Transverse colon (tissue), 4 donors: ENCODE measurements at regions not wholly inside any gene's neighbourhood (a gene's known extent, or its start where the extent isn't known, plus 50 kb on each side); places are given as distances from the start of the nearest gene placed in this dataset.

ENCODE experiments used
- DNase-seq: peaks from one replicate; pipeline ENCODE4 v3.0.0-alpha.2; 2019
- H3K27ac ChIP-seq, 4 donors: fragments of 200-600 bp; sonication (generic); 2 replicates each; pipeline ENCODE4 v1.5.1; 2016 to 2018; ENCODE audit warnings: inconsistent platforms in 4 of 4
- H3K27me3 ChIP-seq: fragments of 200-600 bp; sonication (generic); 2 replicates; pipeline ENCODE4 v1.5.1; 2017; ENCODE audit warnings: inconsistent platforms
- H3K36me3 ChIP-seq, 4 donors: fragments of 200-600 bp; sonication (generic); 2 replicates each; pipeline ENCODE4 v1.5.1; 2017 to 2019; ENCODE audit warnings: inconsistent platforms in 4 of 4
- H3K4me1 ChIP-seq, 4 donors: fragments of 200-600 bp; sonication (generic); 2 replicates each; pipeline ENCODE4 v1.5.1; 2017 to 2020; ENCODE audit warnings: inconsistent platforms in 4 of 4
- H3K4me3 ChIP-seq, 4 donors: fragments of 200-600 bp; sonication (generic); 1 replicate in 1 of 4; 2 replicates in 3 of 4; pipeline versions ENCODE4 v1.5.1 to v1.6.1; 2017 to 2019; ENCODE audit warnings: inconsistent platforms in 4 of 4
- H3K9me3 ChIP-seq, 2 donors: fragments of 200-600 bp; sonication (generic); 2 replicates each; pipeline ENCODE4 v1.5.1; 2017 to 2019; ENCODE audit warnings: inconsistent platforms in 2 of 2
- EP300 ChIP-seq: sonication (generic); formaldehyde crosslinking; IDR thresholded peaks from one replicate; pipeline ENCODE4 v1.6.1; 2017; ENCODE audit warnings: antibody characterized with exemption, low read depth
- POLR2A ChIP-seq: fragments of 450-650 bp; IDR thresholded peaks from one replicate; pipeline ENCODE4 v1.6.1; 2016; ENCODE audit warnings: antibody characterized with exemption, mild to moderate bottlenecking, moderate library complexity
- POLR2AphosphoS5 ChIP-seq, 3 donors: sonication (generic); formaldehyde crosslinking; IDR thresholded peaks; one replicate each; pipeline ENCODE4 v1.6.1; 2016; ENCODE audit warnings: antibody characterized with exemption in 3 of 3
- WGBS, 2 donors: methylation state at CpG; one replicate each; pipeline ENCODE4 v1.1.5; 2018; ENCODE audit warnings: low coverage in 1 of 2; 5-methylcytosine and 5-hydroxymethylcytosine counted together
- in situ Hi-C, 4 donors: fragments of 200-750 bp; cut with MboI; loops; one replicate each; pipeline versions ENCODE4 v1.15.0 to v1.15.1; 2017; ENCODE audit warnings: low sequenced_read_pairs in 3 of 4, low pct_ligation_motif_present in 1 of 4, low pct_unique_long_range_greater_than_20kb in 1 of 4
- intact Hi-C: fragments of 100-400 bp; cut with DNase I; formaldehyde crosslinking; loops from one replicate; pipeline ENCODE4 v1.15.1; 2023; ENCODE audit warnings: low total_unique reads
- TF ChIP-seq, protein P1 (sequence below), 5 experiments: fragments of 200-600 bp in 3 of 5; fragments of 450-650 bp in 2 of 5; sonication (generic) in 3 of 5; IDR thresholded peaks; 1 replicate in 2 of 5; 2 replicates in 3 of 5; pipeline ENCODE4 v1.5.1; 2016 to 2017; ENCODE audit warnings: antibody characterized with exemption in 5 of 5, inconsistent platforms in 3 of 5, mild to moderate bottlenecking in 2 of 5, moderate library complexity in 1 of 5

DNA sequence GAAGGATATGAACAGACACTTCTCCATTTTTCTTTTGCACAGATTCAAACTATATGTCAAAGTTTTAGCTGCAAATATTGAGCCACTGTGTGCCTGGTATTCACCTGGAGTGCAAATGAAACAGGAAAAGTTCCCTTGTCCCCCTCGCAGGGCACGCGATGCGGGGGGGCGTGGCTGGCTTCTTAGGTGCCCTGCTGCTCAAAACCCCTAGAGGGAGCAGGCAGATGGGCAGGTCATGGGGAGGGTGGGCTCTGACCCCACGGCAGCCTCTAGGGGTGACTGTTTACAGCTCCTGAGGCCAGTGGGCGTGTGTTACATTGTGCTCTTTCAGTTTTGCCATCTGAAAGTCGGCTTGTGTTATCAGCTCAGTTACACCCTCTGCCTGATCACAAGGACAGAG, 931.2 kb upstream of the B3GALT2 start:
- no peaks in the 10 kb centered on the region for H3K27me3 ChIP-seq
- H3K27ac ChIP-seq, result no peak overlapping the region
- intact Hi-C loops, result no loop called here
- no peaks in the 10 kb centered on the region for H3K36me3 ChIP-seq
- H3K9me3 ChIP-seq, result no peaks in the 10 kb centered on the region
- no peaks in the 10 kb centered on the region for H3K4me1 ChIP-seq
- TF ChIP-seq, protein P1, sequence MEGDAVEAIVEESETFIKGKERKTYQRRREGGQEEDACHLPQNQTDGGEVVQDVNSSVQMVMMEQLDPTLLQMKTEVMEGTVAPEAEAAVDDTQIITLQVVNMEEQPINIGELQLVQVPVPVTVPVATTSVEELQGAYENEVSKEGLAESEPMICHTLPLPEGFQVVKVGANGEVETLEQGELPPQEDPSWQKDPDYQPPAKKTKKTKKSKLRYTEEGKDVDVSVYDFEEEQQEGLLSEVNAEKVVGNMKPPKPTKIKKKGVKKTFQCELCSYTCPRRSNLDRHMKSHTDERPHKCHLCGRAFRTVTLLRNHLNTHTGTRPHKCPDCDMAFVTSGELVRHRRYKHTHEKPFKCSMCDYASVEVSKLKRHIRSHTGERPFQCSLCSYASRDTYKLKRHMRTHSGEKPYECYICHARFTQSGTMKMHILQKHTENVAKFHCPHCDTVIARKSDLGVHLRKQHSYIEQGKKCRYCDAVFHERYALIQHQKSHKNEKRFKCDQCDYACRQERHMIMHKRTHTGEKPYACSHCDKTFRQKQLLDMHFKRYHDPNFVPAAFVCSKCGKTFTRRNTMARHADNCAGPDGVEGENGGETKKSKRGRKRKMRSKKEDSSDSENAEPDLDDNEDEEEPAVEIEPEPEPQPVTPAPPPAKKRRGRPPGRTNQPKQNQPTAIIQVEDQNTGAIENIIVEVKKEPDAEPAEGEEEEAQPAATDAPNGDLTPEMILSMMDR (IDR thresholded peaks at IDR 0.05), result no peak
- TF ChIP-seq POLR2A, result no peak
- no peak for TF ChIP-seq EP300
- no peak for TF ChIP-seq POLR2AphosphoS5 (IDR thresholded peaks at IDR 0.05)
- no peak overlapping the region for H3K4me3 ChIP-seq
- DNase-seq, result no peak
- in situ Hi-C loops, result no loop called here
- WGBS, 2 donors, result 86 to 88% methylated on average over 4 to 8 of the region's 8 CpGs

DNA sequence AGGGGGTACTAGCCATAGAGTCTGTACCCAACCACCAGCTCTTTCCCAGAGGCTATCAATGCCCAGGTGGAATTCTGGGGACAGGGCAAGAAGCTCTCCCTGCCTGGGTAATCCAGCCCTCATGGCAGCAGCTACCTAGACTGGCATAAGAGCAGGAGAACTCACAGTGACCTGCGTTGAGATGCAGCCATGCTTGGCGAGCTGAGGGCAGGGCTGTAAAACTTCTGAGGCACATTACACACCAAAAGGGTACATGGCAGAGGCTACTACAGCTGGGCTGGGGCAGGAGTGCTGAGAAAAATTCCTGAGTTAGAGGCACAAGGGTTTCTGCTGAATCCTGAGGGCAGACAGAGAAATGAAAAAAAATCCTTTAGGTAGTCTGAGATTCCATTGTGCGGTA, 927.9 kb upstream of the B3GALT2 start:
- no peak for DNase-seq
- Histone ChIP-seq H3K27me3 (no peaks in the 10 kb centered on the region), H3K9me3 (no peaks in the 10 kb centered on the region), H3K4me3 (no peak overlapping the region), H3K27ac (no peak overlapping the region), H3K36me3 (no peaks in the 10 kb centered on the region), H3K4me1 (no peaks in the 10 kb centered on the region)
- in situ Hi-C loops (no loop called here), intact Hi-C loops (no loop called here)
- TF ChIP-seq, protein P1 (IDR thresholded peaks at IDR 0.05), result no peak
- TF ChIP-seq EP300, result no peak
- 0 to 78% methylated on average over 1 to 3 of the region's 3 CpGs for whole genome bisulfite sequencing, 2 donors

- H3K4me3 ChIP-seq, result no peak overlapping the region
- H3K36me3 ChIP-seq, result no peaks in the 10 kb centered on the region
- no peaks in the 10 kb centered on the region for H3K9me3 ChIP-seq
- H3K27ac ChIP-seq, result no peak overlapping the region
- intact Hi-C loops (no loop called here), in situ Hi-C loops (no loop called here)
- H3K4me1 ChIP-seq, result peaks cover 0 to 2% (median 0%) of the 10 kb centered on the region in 4 donors
- H3K27me3 ChIP-seq, result no peaks in the 10 kb centered on the region
- TF ChIP-seq EP300 (no peak), POLR2A (no peak)
- WGBS, 2 donors, result 85 to 88% methylated on average over 2 of the region's 2 CpGs
- DNase-seq, result no peak
These were observed 919.0 kb upstream of the B3GALT2 start for GRCh38 chr1:194105381-194105780.

GRCh38 chr1:194104247-194104844, 917.9 kb upstream of the B3GALT2 start:
- Histone ChIP-seq H3K9me3 (no peaks in the 10 kb centered on the region), H3K36me3 (no peaks in the 10 kb centered on the region), H3K27me3 (no peaks in the 10 kb centered on the region), H3K27ac (no peak overlapping the region), H3K4me3 (no peak overlapping the region), H3K4me1 (peaks cover 0 to 2% (median 0%) of the 10 kb centered on the region in 4 donors)
- intact Hi-C loops, result no loop called here
- whole genome bisulfite sequencing, 2 donors, result 88% methylated on average over 2 of the region's 2 CpGs; no CpG with 5 or more reads in 1 of the 2 donors
- TF ChIP-seq POLR2AphosphoS5 (IDR thresholded peaks at IDR 0.05) (no peak), POLR2A (no peak), EP300 (no peak)
- TF ChIP-seq, protein P1 (IDR thresholded peaks at IDR 0.05), result no peak
- DNase-seq, result no peak
- in situ Hi-C loops, result no loop called here
